ENCODE measurements at regions not wholly inside any gene's neighbourhood (a gene's known extent, or its start where the extent isn't known, plus 50 kb on each side); places are given as distances from the start of the nearest gene placed in this dataset.

DNA sequence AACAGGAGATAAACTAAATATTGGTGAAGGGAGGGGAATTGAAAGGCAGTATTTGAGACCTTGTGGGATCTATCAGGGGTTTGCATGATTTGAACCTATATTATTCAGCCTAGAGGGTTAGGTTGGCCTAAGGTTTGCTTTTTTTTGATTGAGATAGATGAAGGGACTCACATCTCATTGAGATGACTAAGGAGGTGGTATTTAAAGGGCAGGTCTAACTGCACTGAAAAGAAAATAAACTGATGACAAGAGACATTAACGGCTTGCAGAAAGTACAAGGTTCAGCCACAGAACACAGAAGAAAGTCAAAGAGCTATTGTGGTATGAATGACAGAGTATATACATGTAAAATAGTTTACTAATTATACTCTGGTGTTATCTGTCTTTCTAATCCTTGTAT, 412.7 kb downstream of the CDH10 start:
- no peaks in the 10 kb centered on the region for H3K27me3 ChIP-seq (ENCODE audit: insufficient read depth in 3 of 3, low read length in 2 of 3)
- H3K4me3 ChIP-seq: no peak overlapping the region
- WGBS, 3 donors: 79 to 95% (median 84%) methylated on average over 1 of the region's 1 CpG
- no peaks in the 10 kb centered on the region for H3K9me3 ChIP-seq
- ATAC-seq (no peak), DNase-seq (no peak)
- intact Hi-C loops (cut with DNase I): no loop called here
- no peaks in the 10 kb centered on the region for H3K4me1 ChIP-seq
- TF ChIP-seq, protein P1, sequence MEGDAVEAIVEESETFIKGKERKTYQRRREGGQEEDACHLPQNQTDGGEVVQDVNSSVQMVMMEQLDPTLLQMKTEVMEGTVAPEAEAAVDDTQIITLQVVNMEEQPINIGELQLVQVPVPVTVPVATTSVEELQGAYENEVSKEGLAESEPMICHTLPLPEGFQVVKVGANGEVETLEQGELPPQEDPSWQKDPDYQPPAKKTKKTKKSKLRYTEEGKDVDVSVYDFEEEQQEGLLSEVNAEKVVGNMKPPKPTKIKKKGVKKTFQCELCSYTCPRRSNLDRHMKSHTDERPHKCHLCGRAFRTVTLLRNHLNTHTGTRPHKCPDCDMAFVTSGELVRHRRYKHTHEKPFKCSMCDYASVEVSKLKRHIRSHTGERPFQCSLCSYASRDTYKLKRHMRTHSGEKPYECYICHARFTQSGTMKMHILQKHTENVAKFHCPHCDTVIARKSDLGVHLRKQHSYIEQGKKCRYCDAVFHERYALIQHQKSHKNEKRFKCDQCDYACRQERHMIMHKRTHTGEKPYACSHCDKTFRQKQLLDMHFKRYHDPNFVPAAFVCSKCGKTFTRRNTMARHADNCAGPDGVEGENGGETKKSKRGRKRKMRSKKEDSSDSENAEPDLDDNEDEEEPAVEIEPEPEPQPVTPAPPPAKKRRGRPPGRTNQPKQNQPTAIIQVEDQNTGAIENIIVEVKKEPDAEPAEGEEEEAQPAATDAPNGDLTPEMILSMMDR (IDR thresholded peaks at IDR 0.05): no peak
- no peaks in the 10 kb centered on the region for H3K36me3 ChIP-seq (ENCODE audit: insufficient read depth in 1 of 2, low read depth in 1 of 2)
- no peak overlapping the region for H3K27ac ChIP-seq

DNA sequence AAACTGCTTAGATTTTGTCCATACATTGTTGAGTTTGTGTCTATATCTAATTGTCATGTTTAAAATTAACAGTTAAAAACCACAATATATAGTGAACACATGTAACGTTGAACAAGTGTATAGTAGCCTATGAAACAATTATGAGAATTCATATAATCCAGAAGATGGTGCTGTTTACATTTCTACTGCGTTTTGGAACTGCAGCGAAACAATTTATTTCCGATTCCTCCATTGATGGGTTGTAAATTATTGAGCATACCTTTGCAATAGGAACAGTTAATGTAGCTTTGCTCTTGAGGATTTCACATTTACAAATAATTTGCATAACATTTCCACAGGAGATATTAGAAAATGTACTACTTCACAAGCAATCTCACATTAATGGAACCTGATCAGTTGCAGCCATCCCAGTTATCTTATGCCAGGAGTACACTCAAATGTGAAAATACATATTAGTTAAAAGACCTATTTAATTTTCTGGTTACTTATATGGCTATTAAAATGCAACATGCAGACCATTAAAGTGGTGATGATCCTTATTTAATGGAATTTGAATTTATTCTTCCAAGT, 411.8 kb downstream of the CDH10 start:
- Histone ChIP-seq H3K4me1 (no peaks in the 10 kb centered on the region), H3K9me3 (no peaks in the 10 kb centered on the region), H3K4me3 (no peak overlapping the region), H3K36me3 (ENCODE audit: insufficient read depth in 1 of 2, low read depth in 1 of 2) (no peaks in the 10 kb centered on the region), H3K27me3 (ENCODE audit: insufficient read depth in 3 of 3, low read length in 2 of 3) (no peaks in the 10 kb centered on the region), H3K27ac (no peak overlapping the region)
- intact Hi-C loops (cut with DNase I): no loop called here
- DNase-seq (no peak), ATAC-seq (no peak)
- 22 to 30% (median 25%) methylated on average over 4 of the region's 4 CpGs for WGBS, 3 donors
- TF ChIP-seq, protein P1 (IDR thresholded peaks at IDR 0.05): no peak

DNA sequence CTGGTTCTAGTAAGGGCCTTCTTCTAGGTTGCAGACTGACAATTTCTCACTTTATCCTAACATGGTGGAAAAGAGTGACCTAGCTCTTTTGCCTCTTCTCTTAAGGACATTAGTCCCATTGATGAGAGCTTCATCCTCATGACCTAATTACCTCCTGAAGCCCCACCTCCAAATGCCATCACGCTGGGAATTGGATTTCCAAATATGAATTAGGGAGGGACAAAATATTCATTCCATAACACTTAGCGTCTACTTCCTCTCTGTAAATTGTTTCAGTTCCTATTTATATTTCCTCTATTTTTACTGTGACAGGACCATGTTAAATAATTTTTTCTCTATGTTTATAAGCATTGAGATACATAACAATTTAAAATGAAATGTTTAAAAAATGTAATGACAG, 408.8 kb downstream of the CDH10 start:
- Histone ChIP-seq H3K9me3 (no peaks in the 10 kb centered on the region), H3K27ac (no peak overlapping the region), H3K36me3 (ENCODE audit: insufficient read depth in 1 of 2, low read depth in 1 of 2) (no peaks in the 10 kb centered on the region), H3K27me3 (ENCODE audit: insufficient read depth in 3 of 3, low read length in 2 of 3) (no peaks in the 10 kb centered on the region), H3K4me1 (no peaks in the 10 kb centered on the region), H3K4me3 (no peak overlapping the region)
- intact Hi-C loops (cut with DNase I): no loop called here
- ATAC-seq: no peak
- no peak for DNase-seq
- TF ChIP-seq, protein P1 (IDR thresholded peaks at IDR 0.05): no peak
- 41 to 56% (median 47%) methylated on average over 2 of the region's 2 CpGs for WGBS, 3 donors

DNA sequence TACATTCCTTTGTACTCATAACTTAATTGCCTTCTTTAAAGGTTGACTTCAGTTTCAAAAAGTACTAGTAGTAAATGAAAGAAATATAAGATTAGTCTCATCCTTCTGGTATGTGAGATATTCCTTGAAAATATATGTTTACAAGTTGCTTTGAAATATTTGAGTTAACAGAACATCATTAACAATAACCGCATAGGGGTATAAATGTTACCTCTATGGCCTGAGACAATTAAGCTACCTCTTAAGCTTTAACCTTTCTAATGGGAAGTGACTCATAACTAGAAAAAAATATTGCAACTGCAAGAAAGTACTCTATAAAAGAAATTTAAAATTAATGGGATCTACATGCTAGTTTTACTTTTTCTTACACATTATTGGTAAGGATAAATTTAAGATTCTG, 399.0 kb downstream of the CDH10 start:
- no peak for ATAC-seq
- intact Hi-C loops (cut with DNase I): no loop called here

More for the DNA sequence above, 399.0 kb downstream of the CDH10 start:
- TF ChIP-seq, protein P1 (IDR thresholded peaks at IDR 0.05): no peak
- DNase-seq: no peak
- no peak overlapping the region for H3K27ac ChIP-seq
- no peaks in the 10 kb centered on the region for H3K36me3 ChIP-seq (ENCODE audit: insufficient read depth in 1 of 2, low read depth in 1 of 2)
- no peaks in the 10 kb centered on the region for H3K9me3 ChIP-seq
- no peak overlapping the region for H3K4me3 ChIP-seq
- no peaks in the 10 kb centered on the region for H3K27me3 ChIP-seq (ENCODE audit: insufficient read depth in 3 of 3, low read length in 2 of 3)
- H3K4me1 ChIP-seq: no peaks in the 10 kb centered on the region
- WGBS, 3 donors: 92 to 96% (median 95%) methylated on average over 1 of the region's 1 CpG
